Fibroblast of skin of right biceps (primary cell): ENCODE measurements at regions not wholly inside any gene's neighbourhood (a gene's known extent, or its start where the extent isn't known, plus 50 kb on each side); places are given as distances from the start of the nearest gene placed in this dataset.

Experiments used
- DNase-seq: peaks from one replicate; pipeline ENCODE4 v3.0.0-alpha.2; 2013

DNA sequence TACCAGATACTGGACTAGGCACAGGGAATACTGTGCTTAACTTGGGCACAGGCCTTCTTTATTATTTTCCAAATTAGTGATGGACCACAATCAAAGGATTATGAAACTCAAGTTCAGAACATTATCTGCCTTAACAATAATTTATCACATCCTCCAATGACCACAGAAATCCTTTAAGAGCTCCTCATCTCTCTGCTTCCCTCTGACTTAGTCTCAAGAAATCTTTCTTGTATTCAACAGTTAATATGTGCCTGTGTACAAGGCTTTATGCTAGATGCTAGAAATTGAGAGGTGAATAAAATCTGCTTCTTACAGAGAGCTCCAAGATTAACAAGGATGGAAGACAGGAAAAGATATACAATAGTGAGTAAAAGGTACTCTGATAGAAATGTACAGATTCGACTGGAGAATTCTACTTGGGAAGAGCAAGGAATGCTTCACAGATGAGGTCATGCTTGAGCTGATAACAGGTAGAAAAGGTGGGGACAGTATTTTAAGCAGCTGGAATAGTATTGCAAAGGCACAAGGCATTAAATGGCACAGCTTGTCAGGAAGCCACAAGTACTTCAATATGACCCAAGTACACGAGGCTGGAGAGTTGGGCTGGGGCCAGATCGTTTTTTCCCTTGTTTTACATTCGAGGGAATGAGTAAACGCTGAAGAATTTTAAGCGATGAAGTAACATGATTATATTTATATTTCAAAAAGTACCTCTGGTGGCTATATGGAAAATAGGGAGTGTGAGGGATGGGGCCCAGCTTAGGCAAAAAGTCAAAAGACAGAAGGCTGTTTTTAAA lies 55.1 kb upstream of the ARID2 start:
- DNase-seq = peak; percentile 84

DNA sequence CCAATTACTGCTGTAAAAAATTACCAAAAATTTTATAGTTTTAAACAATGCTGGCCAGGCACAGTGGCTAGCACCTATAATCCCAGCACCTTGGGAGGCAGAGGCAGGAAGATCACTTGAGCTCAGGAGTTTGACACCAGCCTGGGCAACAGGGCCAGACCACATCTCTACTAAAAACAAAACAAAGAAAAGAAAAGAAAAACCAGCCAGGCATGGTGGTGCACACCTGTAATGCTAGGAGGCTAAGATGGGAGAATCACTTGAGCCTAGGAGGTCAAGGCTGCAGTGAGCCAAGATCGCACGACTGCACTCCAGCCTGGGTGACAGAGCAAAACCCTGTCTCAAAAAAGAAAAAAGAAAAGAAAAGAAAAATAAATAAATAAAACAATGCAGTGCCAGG lies 54.0 kb upstream of the ARID2 start:
- DNase-seq = no peak
